Stomach smooth muscle (tissue), 2 donors: ENCODE measurements at regions not wholly inside any gene's neighbourhood (a gene's known extent, or its start where the extent isn't known, plus 50 kb on each side); places are given as distances from the start of the nearest gene placed in this dataset.

ENCODE experiments used
- H3K27ac ChIP-seq: one replicate; pipeline ENCODE4 v1.7.0; 2013; ENCODE audit warnings: mild to moderate bottlenecking, low read length, inconsistent platforms
- H3K27me3 ChIP-seq, 2 donors: one replicate each; pipeline ENCODE4 v1.7.0; 2013; ENCODE audit warnings: low read length in 2 of 2; ENCODE audit not compliant: insufficient read depth in 2 of 2, control insufficient read depth in 1 of 2
- H3K36me3 ChIP-seq, 2 donors: one replicate each; pipeline ENCODE4 v1.7.0; 2013; ENCODE audit warnings: low read length in 2 of 2; ENCODE audit not compliant: control insufficient read depth in 2 of 2, insufficient read depth in 2 of 2
- H3K4me1 ChIP-seq: one replicate; pipeline ENCODE4 v1.7.0; 2013; ENCODE audit warnings: low read length; ENCODE audit not compliant: control insufficient read depth, insufficient read depth
- H3K4me3 ChIP-seq, 2 donors: one replicate each; pipeline ENCODE4 v1.7.0; 2013; ENCODE audit warnings: low read length in 2 of 2
- H3K9ac ChIP-seq, 2 donors: one replicate each; pipeline ENCODE4 v1.7.0; 2013; ENCODE audit warnings: low read length in 2 of 2, mild to moderate bottlenecking in 1 of 2
- H3K9me3 ChIP-seq, 2 donors: one replicate each; pipeline ENCODE4 v1.7.0; 2013; ENCODE audit warnings: low read length in 2 of 2; ENCODE audit not compliant: control insufficient read depth in 2 of 2
- donor health status: healthy.
- donor health status: Pancreatic carcinoma.

GRCh38 chr14:98903371-98903770 lies 368.6 kb downstream of the BCL11B start:
- Histone ChIP-seq H3K9me3 (no peaks in the 10 kb centered on the region), H3K4me3 (no peak overlapping the region), H3K36me3 (no peaks in the 10 kb centered on the region), H3K4me1 (no peaks in the 10 kb centered on the region), H3K9ac (no peak overlapping the region), H3K27me3 (peaks cover 0 to 8% of the 10 kb centered on the region in 2 donors), H3K27ac (no peak overlapping the region)

GRCh38 chr14:98904677-98905076 lies 367.3 kb downstream of the BCL11B start:
- Histone ChIP-seq H3K27me3 (peaks cover 0 to 11% of the 10 kb centered on the region in 2 donors), H3K4me1 (no peaks in the 10 kb centered on the region), H3K9me3 (no peaks in the 10 kb centered on the region), H3K27ac (no peak overlapping the region), H3K4me3 (no peak overlapping the region), H3K36me3 (no peaks in the 10 kb centered on the region), H3K9ac (no peak overlapping the region)

GRCh38 chr14:98906123-98906995 lies 365.6 kb downstream of the BCL11B start:
- no peaks in the 10 kb centered on the region for H3K36me3 ChIP-seq
- no peaks in the 10 kb centered on the region for H3K4me1 ChIP-seq
- no peak overlapping the region for H3K4me3 ChIP-seq
- no peaks in the 10 kb centered on the region for H3K9me3 ChIP-seq
- peaks cover 0 to 11% of the 10 kb centered on the region in 2 donors for H3K27me3 ChIP-seq
- H3K27ac ChIP-seq = no peak overlapping the region
- no peak overlapping the region for H3K9ac ChIP-seq

- Histone ChIP-seq H3K27ac (no peak overlapping the region), H3K36me3 (no peaks in the 10 kb centered on the region), H3K27me3 (peaks cover 0 to 11% of the 10 kb centered on the region in 2 donors), H3K9me3 (no peaks in the 10 kb centered on the region), H3K4me1 (no peaks in the 10 kb centered on the region), H3K4me3 (no peak overlapping the region), H3K9ac (no peak overlapping the region)
Observed at GRCh38 chr14:98907271-98907670, 364.7 kb downstream of the BCL11B start.

GRCh38 chr14:98908050-98908449 lies 363.9 kb downstream of the BCL11B start:
- H3K27me3 ChIP-seq = peaks cover 0 to 11% of the 10 kb centered on the region in 2 donors
- H3K36me3 ChIP-seq = no peaks in the 10 kb centered on the region
- H3K9me3 ChIP-seq = no peaks in the 10 kb centered on the region
- no peak overlapping the region for H3K9ac ChIP-seq
- no peak overlapping the region for H3K27ac ChIP-seq
- no peak overlapping the region for H3K4me3 ChIP-seq
- H3K4me1 ChIP-seq = no peaks in the 10 kb centered on the region

- H3K36me3 ChIP-seq = no peaks in the 10 kb centered on the region
- no peak overlapping the region for H3K9ac ChIP-seq
- H3K9me3 ChIP-seq = no peaks in the 10 kb centered on the region
- H3K4me3 ChIP-seq = no peak overlapping the region
- H3K4me1 ChIP-seq = no peaks in the 10 kb centered on the region
- H3K27ac ChIP-seq = no peak overlapping the region
- H3K27me3 ChIP-seq = peaks cover 0 to 11% of the 10 kb centered on the region in 2 donors
Observed at GRCh38 chr14:98909251-98909944, 362.6 kb downstream of the BCL11B start.

GRCh38 chr14:98910061-98910460 lies 361.9 kb downstream of the BCL11B start:
- H3K9ac ChIP-seq = no peak overlapping the region
- H3K9me3 ChIP-seq = no peaks in the 10 kb centered on the region
- H3K27ac ChIP-seq = no peak overlapping the region
- no peaks in the 10 kb centered on the region for H3K4me1 ChIP-seq
- H3K4me3 ChIP-seq = no peak overlapping the region
- peaks cover 0 to 8% of the 10 kb centered on the region in 2 donors for H3K27me3 ChIP-seq
- H3K36me3 ChIP-seq = no peaks in the 10 kb centered on the region

GRCh38 chr14:98912655-98913054 lies 359.3 kb downstream of the BCL11B start:
- Histone ChIP-seq H3K36me3 (no peaks in the 10 kb centered on the region), H3K4me1 (no peaks in the 10 kb centered on the region), H3K9ac (no peak overlapping the region), H3K27ac (no peak overlapping the region), H3K9me3 (no peaks in the 10 kb centered on the region), H3K4me3 (no peak overlapping the region), H3K27me3 (peaks cover 0 to 8% of the 10 kb centered on the region in 2 donors)

- H3K27ac ChIP-seq = no peak overlapping the region
- H3K27me3 ChIP-seq = peaks cover 0 to 4% of the 10 kb centered on the region in 2 donors
- H3K36me3 ChIP-seq = no peaks in the 10 kb centered on the region
- no peaks in the 10 kb centered on the region for H3K9me3 ChIP-seq
- H3K9ac ChIP-seq = no peak overlapping the region
- no peak overlapping the region for H3K4me3 ChIP-seq
- H3K4me1 ChIP-seq = no peaks in the 10 kb centered on the region
Observed at GRCh38 chr14:98913967-98914650, 357.9 kb downstream of the BCL11B start.

- Histone ChIP-seq H3K36me3 (no peaks in the 10 kb centered on the region), H3K9me3 (no peaks in the 10 kb centered on the region), H3K27me3 (peaks cover 0 to 4% of the 10 kb centered on the region in 2 donors), H3K4me3 (no peak overlapping the region), H3K4me1 (no peaks in the 10 kb centered on the region), H3K9ac (no peak overlapping the region), H3K27ac (no peak overlapping the region)
Observed at GRCh38 chr14:98914942-98915341, 357.1 kb downstream of the BCL11B start.
